Fibroblast of lung (primary cell): ENCODE measurements at regions not wholly inside any gene's neighbourhood (a gene's known extent, or its start where the extent isn't known, plus 50 kb on each side); places are given as distances from the start of the nearest gene placed in this dataset.

Source experiments
- DNase-seq, 2 donors: peaks; one replicate each; pipeline versions ENCODE4 v3.0.0 to v3.0.0-alpha.2; 2010; ENCODE audit warnings: low read depth in 2 of 2
- H2AFZ ChIP-seq: 2 replicates; pipeline ENCODE4 v1.5.1; 2012; ENCODE audit warnings: low read length, control low read depth, inconsistent platforms
- H3K27ac ChIP-seq: 2 replicates; pipeline ENCODE4 v1.5.1; 2011; ENCODE audit warnings: low read length, control low read depth; ENCODE audit not compliant: insufficient read depth
- H3K27me3 ChIP-seq: 2 replicates; pipeline ENCODE4 v1.5.1; 2011; ENCODE audit warnings: mild to moderate bottlenecking, low read length; ENCODE audit not compliant: control insufficient read depth, insufficient read depth
- H3K36me3 ChIP-seq: 2 replicates; pipeline ENCODE4 v1.5.1; 2011; ENCODE audit warnings: low read length; ENCODE audit not compliant: control insufficient read depth, insufficient read depth
- H3K4me1 ChIP-seq: 2 replicates; pipeline ENCODE4 v1.5.1; 2011; ENCODE audit warnings: low read length; ENCODE audit not compliant: control insufficient read depth, insufficient read depth; ENCODE audit errors: extremely low read depth
- H3K4me2 ChIP-seq: 2 replicates; pipeline ENCODE4 v1.5.1; 2011; ENCODE audit warnings: low read length, control low read depth; ENCODE audit not compliant: insufficient read depth; ENCODE audit errors: extremely low read depth
- H3K4me3 ChIP-seq, 4 experiments: fragments of 200-600 bp in 1 of 4; sonication (generic) in 1 of 4; replicated peaks in 1 of 4; 2 replicates each; pipeline ENCODE4 v1.5.1; 2011 to 2016; ENCODE audit warnings: low read length in 4 of 4, low read depth in 3 of 4, mild to moderate bottlenecking in 3 of 4, control low read depth in 2 of 4, inconsistent platforms in 1 of 4, mixed read lengths in 1 of 4; ENCODE audit not compliant: insufficient read depth in 1 of 4; ENCODE audit errors: control extremely low read depth in 1 of 4
- H3K79me2 ChIP-seq: 2 replicates; pipeline ENCODE4 v1.5.1; 2012; ENCODE audit warnings: mild to moderate bottlenecking, low read length, inconsistent platforms; ENCODE audit not compliant: control insufficient read depth, insufficient read depth
- H3K9ac ChIP-seq: 2 replicates; pipeline ENCODE4 v1.5.1; 2011; ENCODE audit warnings: mild to moderate bottlenecking, low read length, control low read depth; ENCODE audit not compliant: insufficient read depth
- H3K9me3 ChIP-seq: 2 replicates; pipeline ENCODE4 v1.5.1; 2012; ENCODE audit warnings: low read depth, low read length; ENCODE audit not compliant: control insufficient read depth, insufficient read depth
- H4K20me1 ChIP-seq: 2 replicates; pipeline ENCODE4 v1.5.1; 2011; ENCODE audit warnings: low read length; ENCODE audit not compliant: control insufficient read depth, insufficient read depth; ENCODE audit errors: extremely low read depth
- EZH2 ChIP-seq: IDR thresholded peaks from 2 replicates; pipeline ENCODE4 v1.5.1; 2012; ENCODE audit warnings: low read length, control low read depth, mild to moderate bottlenecking; ENCODE audit errors: missing control alignments
- TF ChIP-seq, protein P1 (sequence below), 2 donors: IDR thresholded peaks in 1 of 2; conservative IDR thresholded peaks in 1 of 2; 1 replicate in 1 of 2; 2 replicates in 1 of 2; pipeline ENCODE4 v1.5.1; 2011 to 2012; ENCODE audit warnings: low read length in 2 of 2, control low read depth in 1 of 2, inconsistent platforms in 1 of 2, low read depth in 1 of 2, mild to moderate bottlenecking in 1 of 2

DNA sequence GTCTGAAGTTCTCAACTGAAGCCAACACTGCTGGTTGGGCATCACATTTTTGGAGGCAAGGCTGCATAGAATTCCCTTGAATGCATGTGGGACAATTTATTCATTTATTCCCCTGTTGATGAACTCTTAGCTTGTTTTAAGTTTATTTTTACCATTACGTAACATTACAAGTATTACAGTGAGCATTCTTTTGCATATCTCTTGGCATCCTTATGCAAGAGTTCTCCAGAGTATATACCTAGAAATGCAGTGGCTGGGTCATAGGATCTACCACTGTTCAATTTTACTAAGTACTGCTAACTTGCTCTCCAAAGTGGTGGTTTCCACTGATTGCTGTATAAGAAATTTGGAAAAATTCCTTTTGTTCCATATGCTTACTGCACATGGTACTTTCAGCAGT, 66.5 kb downstream of the UCHL1 start:
- Histone ChIP-seq H3K27me3 (no peaks in the 10 kb centered on the region), H3K4me1 (no peaks in the 10 kb centered on the region), H3K4me2 (no peak overlapping the region), H3K9ac (no peak overlapping the region), H3K4me3 (no peak overlapping the region), H2AFZ (no peak overlapping the region), H3K9me3 (no peaks in the 10 kb centered on the region), H3K79me2 (no peaks in the 10 kb centered on the region), H3K27ac (no peak overlapping the region), H3K36me3 (no peaks in the 10 kb centered on the region), H4K20me1 (no peaks in the 10 kb centered on the region)
- TF ChIP-seq EZH2: no peak
- TF ChIP-seq, protein P1, sequence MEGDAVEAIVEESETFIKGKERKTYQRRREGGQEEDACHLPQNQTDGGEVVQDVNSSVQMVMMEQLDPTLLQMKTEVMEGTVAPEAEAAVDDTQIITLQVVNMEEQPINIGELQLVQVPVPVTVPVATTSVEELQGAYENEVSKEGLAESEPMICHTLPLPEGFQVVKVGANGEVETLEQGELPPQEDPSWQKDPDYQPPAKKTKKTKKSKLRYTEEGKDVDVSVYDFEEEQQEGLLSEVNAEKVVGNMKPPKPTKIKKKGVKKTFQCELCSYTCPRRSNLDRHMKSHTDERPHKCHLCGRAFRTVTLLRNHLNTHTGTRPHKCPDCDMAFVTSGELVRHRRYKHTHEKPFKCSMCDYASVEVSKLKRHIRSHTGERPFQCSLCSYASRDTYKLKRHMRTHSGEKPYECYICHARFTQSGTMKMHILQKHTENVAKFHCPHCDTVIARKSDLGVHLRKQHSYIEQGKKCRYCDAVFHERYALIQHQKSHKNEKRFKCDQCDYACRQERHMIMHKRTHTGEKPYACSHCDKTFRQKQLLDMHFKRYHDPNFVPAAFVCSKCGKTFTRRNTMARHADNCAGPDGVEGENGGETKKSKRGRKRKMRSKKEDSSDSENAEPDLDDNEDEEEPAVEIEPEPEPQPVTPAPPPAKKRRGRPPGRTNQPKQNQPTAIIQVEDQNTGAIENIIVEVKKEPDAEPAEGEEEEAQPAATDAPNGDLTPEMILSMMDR (conservative IDR thresholded peaks at IDR 0.05 in 1 of 2, IDR thresholded peaks at IDR 0.05 in 1 of 2; ENCODE audit: low read depth in 1 of 2, low read length in 2 of 2): no peak
- no peak for DNase-seq

GRCh38 chr4:41323706-41324105, 67.0 kb downstream of the UCHL1 start:
- H3K4me1 ChIP-seq: no peaks in the 10 kb centered on the region
- no peak for DNase-seq
- H3K9ac ChIP-seq: no peak overlapping the region
- TF ChIP-seq EZH2: no peak
- TF ChIP-seq, protein P1 (conservative IDR thresholded peaks at IDR 0.05 in 1 of 2, IDR thresholded peaks at IDR 0.05 in 1 of 2; ENCODE audit: low read depth in 1 of 2, low read length in 2 of 2): no peak
- no peak overlapping the region for H2AFZ ChIP-seq
- H3K4me2 ChIP-seq: no peak overlapping the region
- no peak overlapping the region for H3K4me3 ChIP-seq
- H3K27ac ChIP-seq: no peak overlapping the region
- no peaks in the 10 kb centered on the region for H3K9me3 ChIP-seq
- H4K20me1 ChIP-seq: no peaks in the 10 kb centered on the region
- H3K79me2 ChIP-seq: no peaks in the 10 kb centered on the region
- no peaks in the 10 kb centered on the region for H3K27me3 ChIP-seq
- H3K36me3 ChIP-seq: no peaks in the 10 kb centered on the region

DNA sequence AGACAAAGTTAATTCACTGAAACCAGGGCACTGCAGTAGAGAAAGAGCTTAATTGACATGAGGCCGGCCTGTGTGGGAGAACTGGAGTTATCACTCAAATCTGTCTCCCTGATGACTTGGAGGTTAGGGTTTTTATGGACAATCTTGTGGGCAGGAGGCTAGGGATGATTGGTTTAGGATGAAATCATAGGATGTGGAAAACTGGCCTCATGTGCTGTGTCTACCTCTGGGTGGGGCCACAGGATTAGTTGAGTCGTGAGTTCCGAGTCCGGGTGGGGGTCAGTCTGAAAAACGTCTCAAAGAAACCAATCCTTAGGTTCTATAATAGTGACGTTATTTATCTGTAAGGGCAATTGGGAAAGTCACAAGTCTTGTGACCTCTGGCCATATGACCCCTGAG, 68.1 kb downstream of the UCHL1 start:
- Histone ChIP-seq H3K79me2 (no peaks in the 10 kb centered on the region), H3K4me2 (no peak overlapping the region), H4K20me1 (no peaks in the 10 kb centered on the region), H3K9me3 (no peaks in the 10 kb centered on the region), H3K9ac (no peak overlapping the region), H3K4me1 (no peaks in the 10 kb centered on the region), H3K27ac (no peak overlapping the region), H2AFZ (no peak overlapping the region), H3K36me3 (no peaks in the 10 kb centered on the region), H3K27me3 (no peaks in the 10 kb centered on the region), H3K4me3 (no peak overlapping the region)
- TF ChIP-seq, protein P1 (conservative IDR thresholded peaks at IDR 0.05 in 1 of 2, IDR thresholded peaks at IDR 0.05 in 1 of 2; ENCODE audit: low read depth in 1 of 2, low read length in 2 of 2): no peak
- DNase-seq: no peak
